IMR-90 (cell line): ENCODE measurements at regions not wholly inside any gene's neighbourhood (a gene's known extent, or its start where the extent isn't known, plus 50 kb on each side); places are given as distances from the start of the nearest gene placed in this dataset.

Experiments used
- ATAC-seq: fragments of 200-7000 bp; cut with Tn5 transposase; 2 replicates; pipeline ENCODE4 v1.9.1; 2020; ENCODE audit warnings: low read depth, mild to moderate bottlenecking, moderate library complexity
- BruUV-seq: library from RNA; stranded (reverse); fragments of 400-500 nt; replicated peaks from 2 replicates; lab custom pipeline; 2021; lab: Mats Ljungman, UMichigan
- CTCF ChIA-PET: fragments of 300-600 bp; formaldehyde crosslinking; extraction: SDS; loops from one replicate; lab custom pipeline; 2021; ENCODE audit warnings: antibody characterized with exemption; lab: Yijun Ruan, JAX
- POLR2A ChIA-PET: fragments of 300-600 bp; sonication (Branson Sonifier 250); formaldehyde crosslinking; loops from one replicate; lab custom pipeline; 2022; ENCODE audit warnings: antibody characterized with exemption; ENCODE audit not compliant: unreplicated experiment; lab: Charles Lee
- DNase-seq: peaks from one replicate; pipeline ENCODE4 v3.0.0; 2013
- H2AFZ ChIP-seq: replicated peaks from 2 replicates; pipeline ENCODE3; 2013; ENCODE audit warnings: low read length, mild to moderate bottlenecking; ENCODE audit not compliant: poor library complexity
- H2AK5ac ChIP-seq: 2 replicates; pipeline ENCODE4 v1.6.1; 2013; ENCODE audit warnings: low read depth, low read length, inconsistent platforms
- H2AK9ac ChIP-seq: replicated peaks from 2 replicates; pipeline ENCODE3; 2013; ENCODE audit warnings: mild to moderate bottlenecking, low read depth, low read length, moderate library complexity; ENCODE audit not compliant: poor library complexity
- H2BK120ac ChIP-seq: 2 replicates; pipeline ENCODE4 v1.6.1; 2013; ENCODE audit warnings: low read depth, low read length, inconsistent platforms
- H2BK15ac ChIP-seq: 3 replicates; pipeline ENCODE4 v1.6.1; 2013; ENCODE audit warnings: low read depth, low read length, inconsistent platforms
- H2BK20ac ChIP-seq: 2 replicates; pipeline ENCODE4 v1.6.1; 2013; ENCODE audit warnings: low read depth, mild to moderate bottlenecking, inconsistent platforms, low read length, moderate library complexity
- H2BK5ac ChIP-seq: 2 replicates; pipeline ENCODE4 v1.6.1; 2013; ENCODE audit warnings: mild to moderate bottlenecking, low read depth, low read length, inconsistent platforms; ENCODE audit not compliant: poor library complexity, severe bottlenecking
- H3K14ac ChIP-seq: replicated peaks from 2 replicates; pipeline ENCODE4 v1.6.1; 2013; ENCODE audit warnings: low read depth, low read length, inconsistent platforms
- H3K18ac ChIP-seq: 2 replicates; pipeline ENCODE4 v1.6.1; 2013; ENCODE audit warnings: low read depth, low read length, control low read depth
- H3K23ac ChIP-seq: 2 replicates; pipeline ENCODE4 v1.6.1; 2013; ENCODE audit warnings: low read depth, low read length, inconsistent platforms
- H3K27ac ChIP-seq: 2 replicates; pipeline ENCODE4 v1.5.1; 2013; ENCODE audit warnings: mild to moderate bottlenecking, control low read depth, low read length; ENCODE audit not compliant: insufficient read depth
- H3K27me3 ChIP-seq: 2 replicates; pipeline ENCODE4 v1.6.1; 2013; ENCODE audit warnings: low read length; ENCODE audit not compliant: control insufficient read depth, insufficient read depth
- H3K36me3 ChIP-seq: 2 replicates; pipeline ENCODE4 v1.6.1; 2013; ENCODE audit warnings: low read length, mixed read lengths; ENCODE audit not compliant: control insufficient read depth, insufficient read depth
- H3K4ac ChIP-seq: 2 replicates; pipeline ENCODE4 v1.6.1; 2013; ENCODE audit warnings: low read depth, low read length, inconsistent platforms
- H3K4me1 ChIP-seq: 2 replicates; pipeline ENCODE4 v1.6.1; 2013; ENCODE audit warnings: low read length, mixed read lengths; ENCODE audit not compliant: control insufficient read depth, insufficient read depth
- H3K4me2 ChIP-seq: 2 replicates; pipeline ENCODE4 v1.6.1; 2013; ENCODE audit warnings: low read depth, mild to moderate bottlenecking, control low read depth, low read length, moderate library complexity
- H3K4me3 ChIP-seq: 2 replicates; pipeline ENCODE4 v1.5.1; 2013; ENCODE audit warnings: low read depth, mild to moderate bottlenecking, control low read depth, low read length, moderate library complexity; ENCODE audit not compliant: insufficient read depth
- H3K56ac ChIP-seq: 2 replicates; pipeline ENCODE4 v1.6.1; 2013; ENCODE audit warnings: low read length, inconsistent platforms; ENCODE audit not compliant: insufficient read depth; ENCODE audit errors: extremely low read depth
- H3K79me1 ChIP-seq, 2 experiments: 2 replicates each; pipeline ENCODE4 v1.6.1; 2013; ENCODE audit warnings: low read length in 2 of 2, inconsistent platforms in 1 of 2, low read depth in 1 of 2
- H3K9ac ChIP-seq: 2 replicates; pipeline ENCODE4 v1.6.1; 2013; ENCODE audit warnings: low read depth, low read length, control low read depth
- H3K9me1 ChIP-seq: 2 replicates; pipeline ENCODE4 v1.6.1; 2013; ENCODE audit warnings: low read length, inconsistent platforms; ENCODE audit not compliant: insufficient read depth
- H3K9me3 ChIP-seq: 2 replicates; pipeline ENCODE4 v1.6.1; 2013; ENCODE audit warnings: low read length; ENCODE audit not compliant: control insufficient read depth, insufficient read depth
- H4K20me1 ChIP-seq: 2 replicates; pipeline ENCODE4 v1.6.1; 2013; ENCODE audit warnings: low read length, inconsistent platforms; ENCODE audit not compliant: insufficient read depth
- H4K5ac ChIP-seq: 2 replicates; pipeline ENCODE4 v1.6.1; 2013; ENCODE audit warnings: mild to moderate bottlenecking, low read depth, low read length, control low read depth
- H4K8ac ChIP-seq, 2 experiments: 2 replicates each; pipeline ENCODE4 v1.6.1; 2013; ENCODE audit warnings: low read depth in 2 of 2, low read length in 2 of 2, control low read depth in 1 of 2, inconsistent platforms in 1 of 2
- H4K91ac ChIP-seq: 2 replicates; pipeline ENCODE4 v1.6.1; 2013; ENCODE audit warnings: low read depth, low read length, inconsistent platforms; ENCODE audit not compliant: insufficient read depth
- BHLHE40 ChIP-seq: fragments of 150-350 bp; IDR thresholded peaks from 2 replicates; pipeline ENCODE4 v1.6.1; 2016; ENCODE audit warnings: mild to moderate bottlenecking, low read depth, low read length
- MAZ ChIP-seq: IDR thresholded peaks from 2 replicates; pipeline ENCODE4 v1.6.1; 2012; ENCODE audit warnings: low read depth, mild to moderate bottlenecking, low read length, improper control_type of control experiment, moderate library complexity, borderline replicate concordance
- MXI1 ChIP-seq: IDR thresholded peaks from 2 replicates; pipeline ENCODE4 v1.6.1; 2012; ENCODE audit warnings: low read depth, mild to moderate bottlenecking, low read length, moderate library complexity, borderline replicate concordance
- POLR2A ChIP-seq: IDR thresholded peaks from 2 replicates; pipeline ENCODE4 v1.6.1; 2012; ENCODE audit warnings: mild to moderate bottlenecking, low read depth, low read length
- RCOR1 ChIP-seq: IDR thresholded peaks from 2 replicates; pipeline ENCODE4 v1.6.1; 2012; ENCODE audit warnings: mild to moderate bottlenecking, low read length, improper control_type of control experiment; ENCODE audit not compliant: insufficient replicate concordance
- RFX5 ChIP-seq: IDR thresholded peaks from 2 replicates; pipeline ENCODE4 v1.8.0; 2012; ENCODE audit warnings: low read depth, mild to moderate bottlenecking, low read length, moderate library complexity
- WGBS, 2 experiments: methylation state at CpG; one replicate each; pipeline versions ENCODE4 v1.1.5 to v1.1.7; 2013; ENCODE audit warnings: missing lambda C conversion rate in 2 of 2; ENCODE audit not compliant: insufficient read length in 1 of 2; ENCODE audit errors: extremely low coverage in 2 of 2; 5-methylcytosine and 5-hydroxymethylcytosine counted together
- dilution Hi-C: fragments of 300-500 bp; cut with HindIII; formaldehyde crosslinking; loops from one replicate; pipeline ENCODE4 v1.14.3; 2018; ENCODE audit warnings: low sequenced_read_pairs; ENCODE audit not compliant: unreplicated experiment
- in situ Hi-C: fragments of 300-500 bp; cut with MboI; formaldehyde crosslinking; loops from 3 replicates; pipeline ENCODE4 v1.14.3; 2019; ENCODE audit warnings: low sequenced_read_pairs, inconsistent platforms, mixed read lengths
- intact Hi-C: fragments of 100-400 bp; cut with micrococcal nuclease; formaldehyde crosslinking; loops from 2 replicates; pipeline ENCODE4 v1.10.0; 2022

DNA sequence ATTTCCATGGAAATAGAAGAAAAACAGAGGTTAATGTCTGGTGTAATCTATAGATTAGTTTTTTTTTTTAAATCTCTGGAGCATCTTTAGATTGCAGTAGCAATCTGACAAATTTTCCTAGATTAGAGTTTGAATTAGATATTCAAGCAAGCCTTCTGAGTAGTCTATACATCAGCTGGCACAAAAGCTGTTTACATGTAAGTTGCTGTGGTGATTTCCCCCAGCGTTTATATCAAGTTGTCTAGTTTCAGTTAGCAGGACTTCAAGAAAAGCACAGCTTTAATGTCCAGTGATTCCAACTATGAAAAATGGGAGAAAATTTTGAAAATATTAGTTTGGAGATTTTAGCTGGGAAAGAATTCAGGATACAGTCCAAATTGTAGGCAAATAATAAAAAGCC is 605.0 kb upstream of the USP15 start:
- dilution Hi-C loops: no loop called here
- ATAC-seq (no peak), DNase-seq (no peak)
- Histone ChIP-seq H3K56ac (no peak overlapping the region), H2BK120ac (no peak overlapping the region), H2BK5ac (no peak overlapping the region), H3K79me1 (no peaks in the 10 kb centered on the region), H3K9me1 (no peaks in the 10 kb centered on the region), H3K9me3 (peaks cover 3% of the 10 kb centered on the region; the same call in 1 of the 2 replicates), H3K4me2 (no peak overlapping the region), H3K36me3 (no peaks in the 10 kb centered on the region), H4K91ac (no peak overlapping the region), H3K23ac (no peak overlapping the region), H2BK20ac (no peak overlapping the region), H2AK9ac (no peak overlapping the region), H4K8ac (no peak overlapping the region), H2AFZ (no peak overlapping the region), H3K4ac (no peak overlapping the region), H3K4me1 (no peaks in the 10 kb centered on the region), H4K20me1 (no peaks in the 10 kb centered on the region), H3K4me3 (no peak overlapping the region), H3K27me3 (no peaks in the 10 kb centered on the region), H4K5ac (no peak overlapping the region), H2AK5ac (no peak overlapping the region), H2BK15ac (no peak overlapping the region), H3K27ac (no peak overlapping the region), H3K9ac (no peak overlapping the region), H3K18ac (no peak overlapping the region), H3K14ac (no peak overlapping the region)
- BruUV-seq: no TSS peak
- in situ Hi-C loops: no loop called here
- intact Hi-C loops: no loop called here
- POLR2A ChIA-PET: no interaction called here
- WGBS, 2 experiments: no CpG with 5 or more reads among the region's 1 CpG
- TF ChIP-seq POLR2A (no peak), RFX5 (no peak), MAZ (no peak), RCOR1 (no peak), BHLHE40 (no peak), MXI1 (no peak)
- CTCF ChIA-PET: no interaction called here
